Osteoblast (primary cell): ENCODE measurements at regions not wholly inside any gene's neighbourhood (a gene's known extent, or its start where the extent isn't known, plus 50 kb on each side); places are given as distances from the start of the nearest gene placed in this dataset.
"Not testable (repeated sequence)": the region's sequence is repeated elsewhere in the genome, so short reads cannot be mapped to it uniquely, and the experiment has no call there.

ENCODE experiments used
- DNase-seq: peaks from one replicate; pipeline ENCODE4 v3.0.0; 2011; ENCODE audit warnings: low spot score, mixed read lengths; ENCODE audit not compliant: insufficient read length; ENCODE audit errors: missing footprints
- H2AFZ ChIP-seq: 2 replicates; pipeline ENCODE4 v1.6.0; 2011; ENCODE audit warnings: mild to moderate bottlenecking, low read length
- H3K27ac ChIP-seq: 2 replicates; pipeline ENCODE4 v1.5.1; 2011; ENCODE audit warnings: mild to moderate bottlenecking, low read depth, low read length, moderate library complexity
- H3K27me3 ChIP-seq: 2 replicates; pipeline ENCODE4 v1.6.0; 2012; ENCODE audit warnings: mild to moderate bottlenecking, control low read depth, inconsistent platforms, low read length, moderate library complexity; ENCODE audit not compliant: insufficient read depth
- H3K36me3 ChIP-seq: 2 replicates; pipeline ENCODE4 v1.5.1; 2011; ENCODE audit warnings: mild to moderate bottlenecking, low read length, control low read depth, moderate library complexity; ENCODE audit not compliant: insufficient read depth
- H3K4me1 ChIP-seq: 2 replicates; pipeline ENCODE4 v1.5.1; 2011; ENCODE audit warnings: mild to moderate bottlenecking, low read length, control low read depth, moderate library complexity; ENCODE audit not compliant: insufficient read depth
- H3K4me2 ChIP-seq: 2 replicates; pipeline ENCODE4 v1.6.0; 2011; ENCODE audit warnings: mild to moderate bottlenecking, low read length; ENCODE audit not compliant: insufficient read depth
- H3K4me3 ChIP-seq: fragments of 200-600 bp; sonication (generic); 3 replicates; pipeline ENCODE4 v1.5.1; 2012; ENCODE audit warnings: mild to moderate bottlenecking, low read length, inconsistent platforms; ENCODE audit not compliant: insufficient read depth
- H3K79me2 ChIP-seq: 2 replicates; pipeline ENCODE4 v1.6.0; 2012; ENCODE audit warnings: mild to moderate bottlenecking, low read length, control low read depth, inconsistent platforms; ENCODE audit not compliant: insufficient read depth
- H3K9me3 ChIP-seq: 2 replicates; pipeline ENCODE4 v1.5.1; 2011; ENCODE audit warnings: low read depth, low read length, control low read depth
- H4K20me1 ChIP-seq: 2 replicates; pipeline ENCODE4 v1.6.0; 2012; ENCODE audit warnings: mild to moderate bottlenecking, low read length, control low read depth; ENCODE audit not compliant: insufficient read depth
- TF ChIP-seq, protein P1 (sequence below): IDR thresholded peaks from 2 replicates; pipeline ENCODE4 v1.5.1; 2011; ENCODE audit warnings: mild to moderate bottlenecking, low read depth, low read length, moderate library complexity; ENCODE audit errors: extremely low read depth

DNA sequence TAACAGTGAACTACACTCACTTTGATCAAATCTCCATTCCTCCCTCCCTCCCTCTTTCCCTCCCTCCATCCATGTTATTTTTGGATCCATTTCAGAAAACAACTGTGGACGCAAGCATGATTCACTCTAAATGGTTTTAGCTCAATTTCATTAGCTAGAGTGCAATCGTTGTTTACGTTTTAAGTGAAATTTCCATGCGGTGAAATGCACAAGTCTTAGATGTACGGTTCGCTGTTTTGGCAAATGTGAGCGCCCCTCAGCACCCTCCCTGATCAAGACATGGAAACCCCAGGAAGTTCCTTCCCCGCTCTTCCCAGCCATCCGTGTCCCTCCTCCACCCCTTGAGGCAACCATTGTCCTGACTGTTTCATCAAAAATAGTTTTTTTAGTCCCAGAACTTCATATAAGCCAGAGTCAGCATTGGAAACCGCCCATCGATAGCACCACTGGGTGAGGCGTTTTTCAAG lies 206.3 kb downstream of the NPIPB11 start:
- not testable (repeated sequence) for H3K36me3 ChIP-seq, H3K79me2 ChIP-seq, DNase-seq, H4K20me1 ChIP-seq, H3K27me3 ChIP-seq, H3K9me3 ChIP-seq
- Histone ChIP-seq H3K27ac (peak overlapping the region; percentile 83), H2AFZ (peak overlapping the region; percentile 41), H3K4me3 (peak overlapping the region; percentile 45), H3K4me1 (peaks cover 12% of the 10 kb centered on the region), H3K4me2 (peak overlapping the region; percentile 76)

DNA sequence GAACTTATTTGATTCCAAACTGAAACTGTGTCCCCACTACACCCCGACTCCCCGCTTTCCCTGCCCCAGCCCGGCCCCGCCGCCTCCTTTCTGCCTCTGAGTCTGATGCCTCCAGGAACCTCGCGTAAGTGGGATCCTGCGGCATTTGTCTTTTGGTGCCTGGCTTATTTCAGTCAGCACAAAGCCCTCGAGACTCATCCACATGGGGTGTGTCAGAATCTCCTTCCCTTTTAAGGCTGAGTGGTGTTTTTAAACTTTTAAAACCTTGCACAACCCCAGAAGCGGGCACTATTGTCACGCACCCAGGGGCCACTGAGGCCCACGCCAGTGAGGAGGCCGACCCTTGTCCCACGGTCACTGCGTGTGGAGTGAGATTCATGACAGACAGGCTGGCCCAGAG lies 206.9 kb downstream of the NPIPB11 start:
- H3K4me3 ChIP-seq, DNase-seq, H3K79me2 ChIP-seq, H3K27me3 ChIP-seq, H3K36me3 ChIP-seq, H4K20me1 ChIP-seq, H3K9me3 ChIP-seq: not testable (repeated sequence)
- H3K27ac ChIP-seq, result peak overlapping the region; percentile 83
- H3K4me2 ChIP-seq, result peak overlapping the region; percentile 76
- H3K4me1 ChIP-seq, result peaks cover 15% of the 10 kb centered on the region
- peak overlapping the region; percentile 51 for H2AFZ ChIP-seq

DNA sequence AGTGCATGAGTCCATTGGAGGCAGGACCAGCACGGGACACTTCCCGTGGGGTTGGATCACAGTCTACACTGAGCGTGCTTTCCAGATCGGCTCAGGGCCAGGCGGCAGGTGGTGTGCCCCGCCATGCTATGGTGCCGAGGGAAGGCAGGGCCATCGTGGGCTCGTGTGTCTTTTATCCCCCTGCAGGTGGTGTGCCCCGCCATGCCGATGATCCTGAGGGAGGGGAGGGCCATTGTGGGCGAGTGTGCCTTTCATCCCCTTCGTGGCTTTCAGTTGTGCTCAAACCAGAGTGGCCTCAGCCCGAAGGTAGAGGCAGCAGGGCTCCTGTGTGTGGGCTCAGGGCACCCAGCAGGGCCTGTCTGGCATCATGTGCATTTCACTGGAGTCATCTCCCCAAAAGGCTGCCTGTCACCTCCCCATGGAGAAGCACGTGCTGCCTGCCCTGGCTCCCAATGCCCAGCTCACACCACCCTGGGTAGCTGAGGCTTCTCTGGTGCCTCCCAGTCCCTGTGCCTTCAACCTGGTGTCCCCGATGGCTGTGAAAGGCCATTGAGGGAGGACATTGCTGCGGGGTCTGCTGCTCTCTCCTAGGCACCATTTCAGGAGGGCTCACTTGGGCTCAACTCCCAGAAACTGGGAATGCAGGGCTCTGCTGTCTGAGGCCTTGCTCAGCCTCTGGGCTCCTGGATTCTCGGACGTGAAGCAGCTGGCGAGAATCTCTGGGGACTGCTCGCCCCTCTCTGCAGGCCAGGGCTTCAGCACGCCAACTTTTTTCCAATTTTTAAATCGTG lies 207.6 kb downstream of the NPIPB11 start:
- DNase-seq, result no peak
- H2AFZ ChIP-seq, result peak overlapping the region; percentile 15
- TF ChIP-seq, protein P1, sequence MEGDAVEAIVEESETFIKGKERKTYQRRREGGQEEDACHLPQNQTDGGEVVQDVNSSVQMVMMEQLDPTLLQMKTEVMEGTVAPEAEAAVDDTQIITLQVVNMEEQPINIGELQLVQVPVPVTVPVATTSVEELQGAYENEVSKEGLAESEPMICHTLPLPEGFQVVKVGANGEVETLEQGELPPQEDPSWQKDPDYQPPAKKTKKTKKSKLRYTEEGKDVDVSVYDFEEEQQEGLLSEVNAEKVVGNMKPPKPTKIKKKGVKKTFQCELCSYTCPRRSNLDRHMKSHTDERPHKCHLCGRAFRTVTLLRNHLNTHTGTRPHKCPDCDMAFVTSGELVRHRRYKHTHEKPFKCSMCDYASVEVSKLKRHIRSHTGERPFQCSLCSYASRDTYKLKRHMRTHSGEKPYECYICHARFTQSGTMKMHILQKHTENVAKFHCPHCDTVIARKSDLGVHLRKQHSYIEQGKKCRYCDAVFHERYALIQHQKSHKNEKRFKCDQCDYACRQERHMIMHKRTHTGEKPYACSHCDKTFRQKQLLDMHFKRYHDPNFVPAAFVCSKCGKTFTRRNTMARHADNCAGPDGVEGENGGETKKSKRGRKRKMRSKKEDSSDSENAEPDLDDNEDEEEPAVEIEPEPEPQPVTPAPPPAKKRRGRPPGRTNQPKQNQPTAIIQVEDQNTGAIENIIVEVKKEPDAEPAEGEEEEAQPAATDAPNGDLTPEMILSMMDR, result no peak
- H3K9me3 ChIP-seq, result no peaks in the 10 kb centered on the region
- no peaks in the 10 kb centered on the region for H4K20me1 ChIP-seq
- no peaks in the 10 kb centered on the region for H3K27me3 ChIP-seq
- H3K4me3 ChIP-seq, result no peak overlapping the region
- H3K4me1 ChIP-seq, result peaks cover 15% of the 10 kb centered on the region
- no peaks in the 10 kb centered on the region for H3K36me3 ChIP-seq
- H3K79me2 ChIP-seq, result no peaks in the 10 kb centered on the region
- H3K27ac ChIP-seq, result peak overlapping the region; percentile 83
- H3K4me2 ChIP-seq, result peak overlapping the region; percentile 76

DNA sequence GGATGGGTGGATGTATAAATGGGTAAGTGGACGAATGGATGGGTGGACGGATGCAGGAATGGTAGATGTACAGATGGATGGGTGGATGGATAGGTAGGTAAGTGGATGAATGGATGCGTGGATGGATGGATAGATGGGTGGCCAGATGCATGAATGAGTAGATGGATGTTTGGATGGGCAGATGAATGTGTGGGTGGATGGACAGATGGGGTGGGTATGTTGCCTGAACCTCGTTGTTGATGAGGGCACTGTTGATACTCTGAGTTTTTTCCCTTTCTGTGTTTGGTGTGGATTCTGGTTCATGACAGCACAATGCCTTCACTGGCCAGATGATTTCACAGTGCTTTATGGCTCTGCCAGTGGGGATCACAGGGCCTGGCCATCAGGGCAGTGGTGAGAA lies 208.3 kb downstream of the NPIPB11 start:
- H3K4me1 ChIP-seq, result peaks cover 15% of the 10 kb centered on the region

DNA sequence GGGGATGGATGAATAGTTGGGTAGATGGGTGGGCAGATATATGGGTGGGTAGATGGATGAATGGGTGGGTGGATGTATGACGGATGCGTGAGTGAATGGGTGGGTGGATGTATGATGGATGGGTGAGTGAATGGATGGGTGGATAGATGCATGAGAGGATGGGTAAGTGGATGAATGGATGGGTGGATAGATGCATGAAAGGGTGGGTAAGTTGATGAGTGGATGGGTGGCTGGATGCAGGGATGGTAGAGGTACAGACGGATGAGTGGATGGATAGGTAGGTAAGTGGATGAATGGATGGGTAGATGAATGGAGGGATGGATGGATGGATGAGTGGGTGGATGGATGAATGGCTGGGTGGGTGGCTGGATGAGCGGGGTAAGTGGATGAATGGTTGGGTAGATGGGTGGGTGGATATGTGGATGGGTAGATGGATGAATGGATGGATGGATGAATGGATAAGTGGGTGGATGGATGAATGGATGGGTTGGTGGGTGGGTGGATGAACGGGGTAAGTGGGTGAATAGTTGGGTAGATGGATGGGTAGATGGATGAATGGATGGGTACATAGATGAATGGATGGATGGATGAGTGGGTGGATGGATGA lies 208.9 kb downstream of the NPIPB11 start:
- H3K36me3 ChIP-seq, DNase-seq, H3K4me2 ChIP-seq, H2AFZ ChIP-seq, H3K9me3 ChIP-seq, H3K4me3 ChIP-seq, H4K20me1 ChIP-seq, H3K79me2 ChIP-seq, H3K27ac ChIP-seq, H3K27me3 ChIP-seq: not testable (repeated sequence)
- H3K4me1 ChIP-seq, result peaks cover 15% of the 10 kb centered on the region

More for the DNA sequence above, 208.3 kb downstream of the NPIPB11 start:
- Histone ChIP-seq H3K9me3 (no peaks in the 10 kb centered on the region), H2AFZ (no peak overlapping the region), H4K20me1 (no peaks in the 10 kb centered on the region), H3K79me2 (no peaks in the 10 kb centered on the region), H3K27me3 (no peaks in the 10 kb centered on the region), H3K27ac (no peak overlapping the region), H3K4me3 (no peak overlapping the region), H3K36me3 (no peaks in the 10 kb centered on the region), H3K4me2 (no peak overlapping the region)
- TF ChIP-seq, protein P1, result no peak
- no peak for DNase-seq

DNA sequence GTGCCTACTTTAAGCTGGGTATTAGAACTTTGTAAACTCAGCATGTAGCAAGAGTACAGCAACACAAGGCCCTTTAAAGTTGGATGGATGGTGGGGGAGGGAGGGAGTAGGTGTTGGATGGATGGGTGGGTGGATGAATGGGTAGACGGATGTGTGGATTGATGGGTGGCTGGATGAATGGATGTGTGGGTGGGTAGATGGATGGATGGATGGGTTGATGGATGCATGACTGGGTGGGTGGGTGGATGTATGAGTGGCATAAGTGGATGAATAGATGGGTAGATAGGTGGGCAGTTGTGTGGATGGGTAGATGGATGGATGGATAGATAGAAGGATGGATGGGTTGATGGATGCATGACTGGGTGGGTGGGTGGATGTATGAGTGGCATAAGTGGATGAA lies 209.8 kb downstream of the NPIPB11 start:
- H4K20me1 ChIP-seq, H3K27me3 ChIP-seq, H2AFZ ChIP-seq, DNase-seq, H3K9me3 ChIP-seq, H3K4me3 ChIP-seq, H3K79me2 ChIP-seq, H3K27ac ChIP-seq, H3K36me3 ChIP-seq, H3K4me2 ChIP-seq: not testable (repeated sequence)
- H3K4me1 ChIP-seq, result peaks cover 15% of the 10 kb centered on the region

DNA sequence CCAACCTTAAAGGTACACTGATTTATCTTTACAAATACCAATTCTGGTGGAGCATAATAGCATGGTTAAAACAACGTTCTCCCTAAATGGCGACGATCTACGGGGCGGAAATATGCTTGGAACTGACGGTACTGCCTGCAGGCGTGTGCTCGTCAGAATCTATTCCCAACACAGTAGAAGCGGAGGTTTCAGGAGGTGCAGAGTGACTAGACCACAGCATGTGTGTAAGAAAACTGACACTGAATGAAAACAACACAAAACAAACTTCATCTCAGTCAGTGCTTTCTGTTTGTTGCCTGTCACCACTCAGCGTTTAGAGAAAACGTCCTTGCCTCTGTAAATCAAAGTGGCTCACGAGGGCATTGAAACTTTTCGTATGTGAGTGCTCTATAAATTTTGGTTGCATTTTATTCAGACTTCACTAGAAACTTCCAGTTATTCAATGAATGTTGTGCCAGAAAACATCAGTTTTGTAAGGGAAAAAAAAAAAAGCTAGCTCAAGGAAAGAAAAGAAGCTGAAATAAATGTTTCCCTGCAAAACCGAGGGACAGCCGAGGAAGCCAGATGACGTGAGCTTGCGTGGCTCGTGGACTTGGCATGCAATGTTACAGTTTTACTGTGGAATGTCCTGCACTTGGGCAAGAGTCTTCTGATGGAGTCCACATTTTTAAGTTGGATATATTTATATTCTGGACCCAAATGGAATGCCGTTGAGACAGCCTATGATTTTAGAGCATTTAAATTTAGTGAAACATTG lies 210.4 kb downstream of the LAT start:
- H3K9me3 ChIP-seq, H3K27me3 ChIP-seq, H3K4me3 ChIP-seq, H3K79me2 ChIP-seq, H3K36me3 ChIP-seq, DNase-seq, H4K20me1 ChIP-seq: not testable (repeated sequence)
- Histone ChIP-seq H2AFZ (peak overlapping the region; percentile 12), H3K27ac (peak overlapping the region; percentile 33), H3K4me2 (peak overlapping the region; percentile 44), H3K4me1 (peaks cover 15% of the 10 kb centered on the region)
